Neural cell (in vitro differentiated cells): ENCODE measurements at regions not wholly inside any gene's neighbourhood (a gene's known extent, or its start where the extent isn't known, plus 50 kb on each side); places are given as distances from the start of the nearest gene placed in this dataset.

ENCODE experiments used
- CTCF ChIP-seq: fragments of 450-650 bp; IDR thresholded peaks from 2 replicates; pipeline ENCODE4 v1.5.1; 2014; ENCODE audit warnings: antibody characterized with exemption, mild to moderate bottlenecking, moderate library complexity; ENCODE audit not compliant: poor library complexity, severe bottlenecking
- EZH2 ChIP-seq: fragments of 200-600, 300-800 bp; shearing (Covaris generic), sonication (generic); IDR thresholded peaks from 2 replicates; pipeline ENCODE4 v1.6.1; 2014; ENCODE audit warnings: antibody characterized with exemption, low read length, borderline replicate concordance, mild to moderate bottlenecking; ENCODE audit not compliant: insufficient read depth, poor library complexity, severe bottlenecking

GRCh38 chr10:120700426-120700825 is 150.7 kb upstream of the WDR11 start:
- TF ChIP-seq EZH2 (no peak), CTCF (no peak)
